HepG2 (cell line): ENCODE measurements at regions not wholly inside any gene's neighbourhood (a gene's known extent, or its start where the extent isn't known, plus 50 kb on each side); places are given as distances from the start of the nearest gene placed in this dataset.

Experiments
- FOXJ3 ChIP-seq: sonication (generic); formaldehyde crosslinking; IDR thresholded peaks from 2 replicates; pipeline ENCODE4 v1.4.0; 2020; ENCODE audit warnings: missing genetic modification reagents, mild to moderate bottlenecking, borderline replicate concordance
- MEF2D ChIP-seq: sonication (generic); formaldehyde crosslinking; IDR thresholded peaks from 2 replicates; pipeline ENCODE4 v1.5.1; 2020; ENCODE audit warnings: mild to moderate bottlenecking, missing genetic modification reagents
- MTF1 ChIP-seq: sonication (generic); formaldehyde crosslinking; IDR thresholded peaks from 2 replicates; pipeline ENCODE4 v1.5.0; 2020; ENCODE audit warnings: missing genetic modification reagents
- NFIC ChIP-seq: IDR thresholded peaks from 2 replicates; pipeline ENCODE4 v1.6.1; 2012; ENCODE audit warnings: mild to moderate bottlenecking, low read length, inconsistent platforms
- SETDB1 ChIP-seq: sonication (generic); formaldehyde crosslinking; IDR thresholded peaks from 2 replicates; pipeline ENCODE4 v1.5.1; 2020; ENCODE audit warnings: missing genetic modification reagents, mild to moderate bottlenecking, borderline replicate concordance
- ZMYM3 ChIP-seq: sonication (generic); formaldehyde crosslinking; IDR thresholded peaks from 2 replicates; pipeline ENCODE4 v1.5.1; 2020; ENCODE audit warnings: mild to moderate bottlenecking, missing genetic modification reagents
- ZNF549 ChIP-seq: sonication (generic); formaldehyde crosslinking; IDR thresholded peaks from 2 replicates; pipeline ENCODE4 v1.5.0; 2020; ENCODE audit warnings: missing genetic modification reagents
- TF ChIP-seq, protein P1 (sequence below): IDR thresholded peaks from 2 replicates; pipeline ENCODE4 v1.4.0; 2020; ENCODE audit warnings: mild to moderate bottlenecking, missing genetic modification reagents

DNA sequence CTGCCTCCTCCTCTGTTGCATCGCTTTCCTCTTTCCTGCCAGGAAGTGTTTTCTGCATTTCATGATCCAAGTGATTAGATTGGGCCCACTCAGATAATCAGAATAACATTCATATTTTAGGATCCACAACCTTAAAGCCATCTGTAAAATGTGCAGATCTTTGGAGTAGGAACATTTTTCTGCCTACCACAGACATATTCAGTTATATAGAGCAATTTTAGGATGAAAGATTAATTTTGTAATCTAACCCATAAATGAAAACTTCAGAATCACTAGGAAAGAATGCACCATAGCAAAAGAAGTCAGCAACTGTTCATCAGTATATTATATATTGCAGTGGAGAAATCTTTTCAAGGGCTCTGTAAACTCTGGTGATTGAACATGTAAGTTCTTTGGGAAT lies 659.9 kb upstream of the LUZP2 start:
- TF ChIP-seq NFIC (no peak), SETDB1 (CRISPR knock-in tag) (no peak), MTF1 (CRISPR knock-in tag) (no peak), ZNF549 (no peak), ZMYM3 (CRISPR knock-in tag) (no peak), FOXJ3 (no peak), MEF2D (CRISPR knock-in tag) (no peak)
- TF ChIP-seq, protein P1, sequence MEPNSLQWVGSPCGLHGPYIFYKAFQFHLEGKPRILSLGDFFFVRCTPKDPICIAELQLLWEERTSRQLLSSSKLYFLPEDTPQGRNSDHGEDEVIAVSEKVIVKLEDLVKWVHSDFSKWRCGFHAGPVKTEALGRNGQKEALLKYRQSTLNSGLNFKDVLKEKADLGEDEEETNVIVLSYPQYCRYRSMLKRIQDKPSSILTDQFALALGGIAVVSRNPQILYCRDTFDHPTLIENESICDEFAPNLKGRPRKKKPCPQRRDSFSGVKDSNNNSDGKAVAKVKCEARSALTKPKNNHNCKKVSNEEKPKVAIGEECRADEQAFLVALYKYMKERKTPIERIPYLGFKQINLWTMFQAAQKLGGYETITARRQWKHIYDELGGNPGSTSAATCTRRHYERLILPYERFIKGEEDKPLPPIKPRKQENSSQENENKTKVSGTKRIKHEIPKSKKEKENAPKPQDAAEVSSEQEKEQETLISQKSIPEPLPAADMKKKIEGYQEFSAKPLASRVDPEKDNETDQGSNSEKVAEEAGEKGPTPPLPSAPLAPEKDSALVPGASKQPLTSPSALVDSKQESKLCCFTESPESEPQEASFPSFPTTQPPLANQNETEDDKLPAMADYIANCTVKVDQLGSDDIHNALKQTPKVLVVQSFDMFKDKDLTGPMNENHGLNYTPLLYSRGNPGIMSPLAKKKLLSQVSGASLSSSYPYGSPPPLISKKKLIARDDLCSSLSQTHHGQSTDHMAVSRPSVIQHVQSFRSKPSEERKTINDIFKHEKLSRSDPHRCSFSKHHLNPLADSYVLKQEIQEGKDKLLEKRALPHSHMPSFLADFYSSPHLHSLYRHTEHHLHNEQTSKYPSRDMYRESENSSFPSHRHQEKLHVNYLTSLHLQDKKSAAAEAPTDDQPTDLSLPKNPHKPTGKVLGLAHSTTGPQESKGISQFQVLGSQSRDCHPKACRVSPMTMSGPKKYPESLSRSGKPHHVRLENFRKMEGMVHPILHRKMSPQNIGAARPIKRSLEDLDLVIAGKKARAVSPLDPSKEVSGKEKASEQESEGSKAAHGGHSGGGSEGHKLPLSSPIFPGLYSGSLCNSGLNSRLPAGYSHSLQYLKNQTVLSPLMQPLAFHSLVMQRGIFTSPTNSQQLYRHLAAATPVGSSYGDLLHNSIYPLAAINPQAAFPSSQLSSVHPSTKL = no peak
